8988T (cell line): ENCODE measurements at regions not wholly inside any gene's neighbourhood (a gene's known extent, or its start where the extent isn't known, plus 50 kb on each side); places are given as distances from the start of the nearest gene placed in this dataset.

Source experiments
- DNase-seq: peaks from one replicate; pipeline ENCODE4 v3.0.0; 2011

DNA sequence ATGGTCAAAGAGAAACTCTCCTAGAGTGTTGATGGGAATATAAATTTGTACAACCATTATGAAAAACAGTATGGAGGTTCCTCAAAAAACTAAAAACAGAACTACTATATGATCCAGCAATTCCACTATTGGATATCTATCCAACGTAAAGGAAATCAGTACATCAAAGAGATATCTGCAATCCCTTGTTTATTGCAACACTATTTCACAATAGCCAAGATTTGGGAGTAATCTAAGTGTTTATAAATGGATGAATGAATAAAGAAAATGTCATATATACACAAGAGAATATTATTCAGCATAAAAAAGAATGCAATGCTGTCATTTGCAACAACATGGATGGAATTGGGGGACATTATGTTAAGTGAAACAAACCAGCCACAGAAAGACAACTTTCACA, 1118.1 kb upstream of the PRKX start:
- no peak for DNase-seq

GRCh38 chrX:4830880-4831557, 1117.6 kb upstream of the PRKX start:
- DNase-seq, result no peak

GRCh38 chrX:4825550-4825949, 1112.1 kb upstream of the PRKX start:
- DNase-seq, result no peak

GRCh38 chrX:4809571-4809970, 1096.1 kb upstream of the PRKX start:
- no peak for DNase-seq

DNA sequence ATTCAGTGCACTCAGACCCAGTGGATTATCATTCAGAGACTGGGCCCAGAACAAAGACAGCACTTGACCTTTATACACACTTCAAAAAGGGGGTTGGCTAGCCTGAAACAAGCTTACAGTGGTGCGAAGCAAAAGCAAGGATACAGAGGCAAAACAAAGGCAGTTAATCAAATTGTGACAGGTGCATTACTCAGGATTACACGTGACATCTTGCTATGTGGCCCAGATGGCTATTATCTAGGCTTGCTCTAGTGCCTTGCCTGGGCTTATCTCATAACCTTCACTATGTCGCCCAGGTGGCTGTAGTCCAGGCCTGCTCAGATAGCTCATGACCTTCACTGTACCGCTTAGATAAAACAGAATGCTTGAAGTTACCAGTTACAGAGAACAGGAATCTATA, 1092.1 kb upstream of the PRKX start:
- no peak for DNase-seq

- no peak for DNase-seq
These were observed 1087.3 kb upstream of the PRKX start for GRCh38 chrX:4800756-4801155.

DNA sequence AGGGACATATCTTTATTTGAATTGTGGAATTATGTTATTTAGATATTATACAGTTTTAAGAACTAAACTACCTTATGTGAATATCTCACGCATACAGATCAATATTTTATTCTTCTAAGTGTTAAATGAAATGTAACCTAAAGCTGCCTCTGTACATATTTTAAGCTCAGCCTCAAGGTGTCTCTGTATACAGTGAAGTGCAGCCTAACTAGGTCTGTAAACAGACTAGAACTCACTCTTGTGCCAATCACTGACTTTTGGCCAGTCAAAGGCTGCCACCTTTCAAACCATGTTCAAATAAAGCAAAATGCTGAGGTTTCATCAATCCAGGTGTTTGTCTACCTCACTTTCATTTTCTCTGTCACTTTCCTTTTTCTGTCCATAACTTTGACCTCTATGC, 1074.5 kb upstream of the PRKX start:
- no peak for DNase-seq

DNA sequence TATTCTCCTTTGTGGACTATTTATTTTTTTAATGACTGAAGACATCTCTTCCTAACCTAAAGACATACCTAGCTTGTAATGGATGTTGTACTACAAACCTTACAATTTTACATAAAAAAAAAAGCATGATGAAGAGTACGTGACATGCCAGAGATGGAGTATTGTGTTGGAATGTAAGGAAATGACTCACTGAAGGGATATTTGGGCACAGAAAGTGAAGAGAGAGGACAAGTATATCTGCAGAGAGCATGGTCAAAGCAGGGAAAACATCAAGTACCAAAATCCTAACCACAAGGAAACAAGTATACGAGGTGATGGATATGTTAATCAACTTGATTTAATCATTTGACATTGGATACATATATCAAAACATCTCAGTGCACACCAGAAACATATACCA, 1051.4 kb upstream of the PRKX start:
- DNase-seq, result no peak

DNA sequence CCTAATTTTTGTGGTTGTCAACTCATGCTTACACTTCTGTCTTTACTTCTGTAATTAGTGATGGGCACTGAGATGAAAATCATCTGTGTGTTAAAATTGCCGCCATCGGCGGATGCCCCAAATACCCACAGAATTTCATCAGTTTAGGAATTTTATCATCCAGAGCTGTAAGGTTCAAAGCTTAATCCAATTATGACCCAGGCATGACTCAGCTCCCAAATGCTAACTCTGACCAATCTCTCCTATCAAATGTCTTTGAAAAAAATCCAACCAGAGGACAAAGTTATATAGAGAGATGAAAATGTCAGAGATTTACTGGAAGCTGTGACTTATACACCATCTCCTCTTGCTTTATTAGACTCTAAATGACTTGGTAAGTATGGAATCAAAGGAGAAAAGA, 1048.7 kb upstream of the PRKX start:
- no peak for DNase-seq

GRCh38 chrX:4754878-4755604, 1041.6 kb upstream of the PRKX start:
- no peak for DNase-seq

DNA sequence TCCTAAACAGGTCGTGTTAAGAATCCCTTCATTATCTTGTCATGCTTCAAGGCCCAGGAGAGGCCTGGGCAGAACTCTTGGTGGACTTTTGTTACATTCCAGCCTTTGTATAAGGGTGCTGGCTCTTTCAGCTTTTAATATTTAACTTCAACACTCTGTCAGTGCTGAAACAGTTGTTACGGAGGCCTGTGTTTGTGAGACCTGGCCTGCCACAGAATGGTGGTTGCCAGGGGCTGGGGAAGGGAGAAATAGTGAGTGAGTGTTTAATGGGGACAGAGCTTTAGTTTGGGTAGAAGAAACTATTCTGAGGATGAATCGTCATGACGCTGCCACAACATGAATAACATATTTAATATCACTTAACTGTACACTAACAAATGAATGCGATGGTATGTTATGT, 1027.6 kb upstream of the PRKX start:
- DNase-seq, result no peak

GRCh38 chrX:4735299-4735698, 1021.9 kb upstream of the PRKX start:
- no peak for DNase-seq

DNA sequence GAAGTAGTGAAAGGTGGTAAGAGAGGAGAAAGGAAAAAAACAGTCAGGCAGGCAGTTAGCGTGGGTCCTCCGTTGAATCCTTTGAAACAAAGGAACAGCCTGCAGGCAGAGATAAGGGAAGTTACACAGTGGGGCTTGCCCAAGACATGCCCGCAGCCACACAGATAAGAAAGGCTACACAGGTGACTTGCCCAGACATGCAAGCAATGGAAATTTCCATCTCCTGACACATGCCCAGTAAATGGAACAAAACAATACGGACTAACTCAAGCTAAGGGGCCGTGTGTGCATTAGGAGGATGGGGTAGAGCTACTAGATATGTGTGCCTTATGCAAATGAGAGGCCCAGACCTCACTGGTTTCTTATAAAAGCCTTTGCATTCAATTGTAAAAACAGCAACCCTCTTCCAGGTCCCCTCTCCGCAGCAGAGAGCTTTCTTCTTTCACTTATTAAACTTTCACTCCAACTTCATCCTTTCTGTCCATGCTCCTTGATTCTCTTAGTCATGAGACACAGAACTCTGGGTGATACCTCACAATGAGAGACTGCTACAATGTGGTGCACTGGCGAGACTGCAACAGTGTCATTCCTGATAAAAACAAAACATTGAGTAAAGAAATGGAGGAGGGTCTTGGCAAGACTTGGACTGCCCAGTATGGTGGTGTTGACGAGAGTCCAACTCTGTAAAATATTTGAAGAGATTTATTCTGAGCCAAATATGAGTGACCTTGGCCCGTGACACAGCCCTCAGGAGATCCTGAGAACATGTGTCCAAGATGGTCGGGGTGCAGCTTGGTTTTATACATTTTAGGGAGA, 997.4 kb upstream of the PRKX start:
- no peak for DNase-seq

GRCh38 chrX:4708970-4709760, 995.7 kb upstream of the PRKX start:
- DNase-seq, result no peak

DNA sequence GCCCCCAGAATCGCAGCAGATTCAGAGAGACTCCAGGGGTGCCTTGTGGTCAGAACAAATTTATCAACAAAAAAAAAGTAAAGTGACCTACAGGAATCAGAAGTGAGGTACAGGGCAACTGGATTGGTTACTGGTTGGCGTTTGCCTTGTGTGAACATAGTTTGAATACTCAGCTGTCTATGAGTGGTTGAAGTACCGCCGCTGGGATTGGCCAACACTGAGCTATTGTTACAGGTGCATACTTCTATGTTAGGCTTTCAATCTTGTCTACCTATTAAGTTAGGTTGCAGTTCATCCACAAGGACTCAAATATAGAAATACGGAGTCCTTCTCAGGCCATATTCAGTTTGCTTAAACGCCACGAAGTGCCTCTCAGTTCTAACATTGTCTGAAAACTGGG, 993.5 kb upstream of the PRKX start:
- no peak for DNase-seq

DNA sequence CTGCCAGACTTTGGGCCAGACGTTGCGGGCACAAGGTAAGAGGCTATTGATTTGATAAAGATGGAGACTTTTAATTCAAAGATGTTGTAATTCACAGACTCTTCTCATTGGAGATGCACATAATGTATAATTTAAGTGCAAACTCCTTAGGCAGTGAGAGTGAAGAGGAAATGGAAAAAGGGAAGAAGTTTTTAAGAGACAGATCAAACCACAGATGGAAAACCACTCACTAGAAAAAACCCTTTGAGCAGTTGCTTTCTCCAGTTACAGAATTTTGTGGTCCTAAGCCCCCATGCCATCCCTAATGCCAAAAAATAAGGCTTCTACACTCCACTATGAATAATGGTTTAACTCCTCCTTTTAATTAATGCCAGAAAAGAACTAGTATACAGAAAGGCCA, 977.1 kb upstream of the PRKX start:
- DNase-seq, result no peak

DNA sequence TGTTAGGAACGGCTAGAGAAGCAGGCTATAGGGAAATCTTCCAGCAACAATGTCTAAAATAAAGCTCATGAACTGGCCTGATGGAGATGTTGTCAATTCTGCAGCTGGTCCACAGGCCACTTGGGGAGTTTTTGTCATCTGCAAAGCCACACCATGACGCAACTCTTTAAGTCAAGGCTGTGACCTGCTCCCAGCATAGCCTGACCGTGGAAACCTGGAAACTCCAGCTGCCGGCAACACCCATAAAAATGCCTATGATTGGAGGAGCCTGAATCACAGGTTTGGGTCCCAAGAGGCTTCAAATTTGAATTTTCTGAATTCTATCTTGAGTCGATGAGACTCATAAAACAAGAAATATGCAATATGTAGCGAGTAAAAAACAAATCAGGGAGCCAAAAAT, 969.2 kb upstream of the PRKX start:
- no peak for DNase-seq

DNA sequence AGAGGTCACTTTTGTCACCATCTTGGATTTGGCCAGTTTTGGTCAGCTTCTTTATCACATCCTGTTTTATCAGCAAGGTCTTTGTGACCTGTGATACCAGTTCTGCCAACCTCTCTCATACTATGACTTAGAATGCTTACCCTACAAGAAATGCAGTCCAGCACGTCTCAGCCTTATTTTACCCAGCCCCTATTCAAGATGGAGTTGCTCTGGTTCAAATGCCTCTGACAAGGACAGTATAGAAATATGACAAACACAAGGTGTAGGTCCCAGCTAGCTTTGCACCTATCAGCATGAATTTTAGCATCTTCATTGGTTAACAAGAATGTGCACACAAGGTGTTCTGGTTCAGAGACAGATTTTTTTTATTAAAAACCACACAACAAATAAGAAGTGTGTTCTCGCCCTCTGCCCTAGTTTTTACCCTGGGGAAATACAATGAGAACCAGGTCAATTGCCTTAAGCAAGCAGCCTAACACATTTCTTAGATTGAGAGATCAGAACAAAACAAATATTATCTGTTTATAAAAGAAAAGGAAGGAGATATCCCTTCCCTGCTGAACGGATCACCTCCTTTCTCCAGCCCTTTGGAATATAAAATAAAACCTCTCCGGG, 962.3 kb upstream of the PRKX start:
- DNase-seq, result no peak

- DNase-seq, result no peak
These were observed 960.8 kb upstream of the PRKX start for GRCh38 chrX:4674028-4674782.

GRCh38 chrX:4671344-4671743, 957.9 kb upstream of the PRKX start:
- no peak for DNase-seq

DNA sequence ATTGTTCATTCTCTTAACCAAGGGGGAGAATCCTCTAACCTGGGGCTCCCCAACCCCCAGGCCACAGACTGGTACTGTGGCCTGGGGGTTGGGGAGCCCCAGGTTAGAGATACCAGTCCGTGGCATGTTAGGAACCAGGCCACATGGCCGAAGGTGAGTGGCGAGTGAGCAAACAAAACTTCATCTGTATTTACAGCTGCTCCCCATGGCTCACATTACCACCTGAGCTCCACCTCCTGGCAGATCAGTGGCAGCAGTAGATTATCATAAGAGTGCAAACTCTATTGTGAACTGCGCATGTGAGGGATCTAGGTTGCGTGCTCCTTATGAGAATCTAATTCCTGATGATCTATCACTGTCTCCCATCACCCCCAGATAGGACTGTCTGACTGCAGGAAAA, 957.2 kb upstream of the PRKX start:
- no peak for DNase-seq
